ENCODE measurements at regions not wholly inside any gene's neighbourhood (a gene's known extent, or its start where the extent isn't known, plus 50 kb on each side); places are given as distances from the start of the nearest gene placed in this dataset.
"Not testable (repeated sequence)": the region's sequence is repeated elsewhere in the genome, so short reads cannot be mapped to it uniquely, and the experiment has no call there.

GRCh38 chr1:60849401-60849800, 233.0 kb upstream of the NFIA start:
- no peak for TF ChIP-seq CTCF (IDR thresholded peaks at IDR 0.05; ENCODE audit: low read depth, low read length, missing control alignments)
- H3K4me3 ChIP-seq (ENCODE audit: low read depth, low read length) = no peak overlapping the region
- DNase-seq (ENCODE audit: low read depth) = no peak
- in situ Hi-C loops (cut with HindIII; ENCODE audit: low sequenced_read_pairs) = no loop called here

DNA sequence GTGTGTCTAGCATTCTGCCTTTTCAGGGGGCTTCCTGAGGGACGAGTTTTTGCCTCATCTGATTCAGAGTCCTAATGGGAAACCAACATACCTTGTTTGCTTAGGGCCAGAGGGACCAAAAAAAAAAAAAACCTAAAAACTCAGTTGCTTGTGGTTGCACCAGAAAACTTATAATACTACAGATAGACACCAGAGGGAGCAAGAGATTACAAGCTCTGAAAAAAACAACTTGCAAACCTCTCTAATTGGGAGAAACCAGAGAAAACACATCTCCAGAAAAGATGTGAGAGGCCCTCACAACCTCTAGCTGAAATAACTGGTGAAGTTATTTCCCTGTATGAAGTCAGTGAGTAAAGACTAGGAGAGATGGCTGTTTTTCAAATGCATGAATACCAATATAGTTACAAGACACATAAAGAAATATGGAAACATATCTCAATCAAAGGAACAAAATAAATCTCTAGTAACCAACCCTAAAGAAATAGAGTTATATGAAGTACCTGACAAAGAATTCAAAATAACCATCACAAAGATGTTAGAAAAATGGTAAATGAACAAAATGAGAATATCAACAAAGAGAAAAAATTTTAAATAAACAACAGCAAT, 233.7 kb upstream of the NFIA start:
- no peak overlapping the region for H3K4me3 ChIP-seq (ENCODE audit: low read depth, low read length)
- in situ Hi-C loops (cut with HindIII; ENCODE audit: low sequenced_read_pairs) = no loop called here
- DNase-seq (ENCODE audit: low read depth) = peak; percentile 34
- TF ChIP-seq CTCF (IDR thresholded peaks at IDR 0.05; ENCODE audit: low read depth, low read length, missing control alignments) = peak; percentile 48

DNA sequence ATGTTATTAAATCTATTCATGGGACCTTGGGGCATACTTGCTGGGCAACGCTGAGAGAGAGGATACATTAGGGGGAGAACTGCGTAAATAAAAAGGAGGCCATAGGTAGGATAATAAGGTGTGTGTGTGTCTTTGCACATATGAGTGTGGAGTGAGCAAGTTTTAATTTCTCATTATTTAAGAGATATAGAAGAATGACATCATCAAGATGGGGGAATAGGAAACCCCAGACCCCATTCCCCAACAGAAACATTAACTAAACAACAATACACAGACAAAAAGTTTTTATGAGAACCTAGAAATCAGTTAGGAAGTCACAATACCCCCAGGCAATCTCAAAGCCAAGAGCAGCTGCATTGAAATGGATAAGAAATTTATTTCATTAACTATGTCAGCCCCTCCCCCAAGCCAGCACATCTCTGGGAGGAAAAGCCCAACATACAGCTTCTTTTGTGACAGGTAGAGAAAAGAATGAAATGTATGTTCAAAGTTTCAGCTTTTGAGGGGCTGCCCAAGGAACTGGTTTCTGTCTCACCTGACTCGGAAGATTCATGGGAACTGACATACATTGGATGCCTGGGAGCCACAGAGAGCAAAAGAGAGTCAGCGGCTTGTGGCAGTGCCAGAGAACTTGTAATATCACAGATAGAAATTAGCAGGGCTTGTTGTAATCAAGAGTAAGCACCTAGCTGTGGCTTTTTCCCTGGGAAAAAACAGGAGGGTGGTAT, 234.3 kb upstream of the NFIA start:
- no peak for DNase-seq (ENCODE audit: low read depth)
- H3K4me3 ChIP-seq (ENCODE audit: low read depth, low read length) = no peak overlapping the region
- TF ChIP-seq CTCF (IDR thresholded peaks at IDR 0.05; ENCODE audit: low read depth, low read length, missing control alignments) = no peak
- in situ Hi-C loops (cut with HindIII; ENCODE audit: low sequenced_read_pairs) = no loop called here

DNA sequence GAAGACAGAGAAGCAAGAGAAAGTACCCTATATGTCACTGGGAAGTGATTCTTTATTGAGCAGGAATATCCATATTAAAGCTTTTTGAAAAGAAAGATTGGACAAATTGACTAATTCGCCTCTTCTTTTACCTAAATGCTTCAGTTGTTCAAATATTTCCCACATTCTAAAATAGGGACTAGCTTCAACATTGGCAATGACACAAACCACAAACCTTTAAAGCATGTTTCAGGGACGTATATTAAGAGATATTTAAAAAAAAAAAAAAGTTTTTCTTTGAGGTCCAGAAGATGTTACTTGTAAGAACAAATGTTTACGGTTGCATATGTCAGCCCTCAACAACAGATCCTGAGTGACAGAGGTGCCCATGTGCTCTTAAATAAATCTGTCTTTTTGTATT, 235.0 kb upstream of the NFIA start:
- DNase-seq (ENCODE audit: low read depth) = peak; percentile 15
- TF ChIP-seq CTCF (IDR thresholded peaks at IDR 0.05; ENCODE audit: low read depth, low read length, missing control alignments) = no peak
- H3K4me3 ChIP-seq (ENCODE audit: low read depth, low read length) = no peak overlapping the region
- in situ Hi-C loops (cut with HindIII; ENCODE audit: low sequenced_read_pairs) = no loop called here

DNA sequence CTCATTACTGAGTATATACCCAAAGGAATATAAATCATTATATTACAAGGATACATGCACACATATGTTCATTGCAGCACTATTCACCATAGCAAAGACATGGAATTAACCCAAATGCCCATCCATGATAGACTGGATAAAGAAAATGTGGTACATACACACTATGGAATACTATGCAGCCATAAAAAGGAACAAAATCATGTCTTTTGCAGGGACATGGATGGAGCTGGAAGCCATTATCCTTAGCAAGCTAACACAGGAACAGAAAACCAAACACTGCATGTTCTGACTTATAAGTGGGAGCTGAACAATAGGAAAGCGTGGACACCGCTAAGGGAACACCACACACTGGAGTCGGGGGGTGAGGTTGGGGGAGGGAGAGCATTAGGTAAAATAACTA, 236.7 kb upstream of the NFIA start:
- H3K4me3 ChIP-seq (ENCODE audit: low read depth, low read length); DNase-seq (ENCODE audit: low read depth); in situ Hi-C loops (cut with HindIII; ENCODE audit: low sequenced_read_pairs): not testable (repeated sequence)

DNA sequence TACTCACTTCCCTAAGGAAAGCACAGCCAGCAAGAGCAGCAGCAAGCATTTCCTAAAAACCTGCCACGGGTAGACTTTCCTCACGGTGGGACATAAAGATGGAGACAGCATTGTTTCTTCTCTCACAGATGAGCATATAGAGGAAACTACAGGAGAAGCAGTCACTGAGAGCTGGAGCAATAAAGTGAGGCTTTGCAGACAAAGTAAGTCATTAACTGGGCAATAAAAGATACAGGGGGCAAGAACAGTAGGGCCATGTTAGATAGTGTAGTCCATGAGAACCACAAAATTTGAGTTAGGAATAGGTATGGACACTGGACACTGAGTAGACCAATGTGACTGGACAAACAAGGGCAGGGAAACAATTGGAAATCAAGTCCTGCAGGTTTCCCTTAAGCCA, 240.1 kb upstream of the NFIA start:
- TF ChIP-seq CTCF (IDR thresholded peaks at IDR 0.05; ENCODE audit: low read depth, low read length, missing control alignments) = no peak
- DNase-seq (ENCODE audit: low read depth) = no peak
- no peak overlapping the region for H3K4me3 ChIP-seq (ENCODE audit: low read depth, low read length)
- in situ Hi-C loops (cut with HindIII; ENCODE audit: low sequenced_read_pairs) = no loop called here
